GM18861 (cell line): ENCODE measurements at regions not wholly inside any gene's neighbourhood (a gene's known extent, or its start where the extent isn't known, plus 50 kb on each side); places are given as distances from the start of the nearest gene placed in this dataset.

Source experiments
- ATAC-seq: cut with Tn5 transposase; IDR thresholded peaks from one replicate; pipeline ENCODE4 v1.9.1; 2021; ENCODE audit not compliant: unreplicated experiment

- no peak for ATAC-seq
Measured at GRCh38 chr12:45548426-45548825, 181.1 kb upstream of the ARID2 start.

DNA sequence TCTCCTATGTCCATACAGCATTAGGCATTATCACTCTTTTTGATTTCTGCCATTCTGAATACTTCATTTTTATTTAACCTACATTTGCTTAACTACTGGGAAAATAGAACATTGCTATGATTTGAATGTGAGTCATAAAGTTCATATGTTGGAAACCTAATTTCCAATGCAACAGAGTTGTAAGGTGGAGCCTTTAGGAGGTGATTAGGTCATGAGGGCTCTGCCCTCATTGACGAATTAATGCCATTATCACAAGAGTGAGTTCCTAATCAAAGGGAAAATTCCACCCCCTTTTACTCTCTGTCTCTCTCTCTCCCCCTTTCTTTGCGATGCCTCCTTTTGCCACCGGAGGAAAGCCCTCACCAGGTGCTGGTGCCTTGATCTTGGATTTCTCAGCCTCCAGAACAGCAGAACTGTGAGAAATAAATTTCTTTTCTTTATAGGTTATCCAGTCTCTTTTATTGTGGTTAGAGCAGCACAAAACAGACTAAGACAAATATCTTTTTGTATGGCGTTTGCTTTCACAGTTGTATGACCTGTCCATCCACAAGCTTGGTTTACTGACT, 180.1 kb upstream of the ARID2 start:
- no peak for ATAC-seq

GRCh38 chr12:45553204-45553603, 176.3 kb upstream of the ARID2 start:
- no peak for ATAC-seq

- no peak for ATAC-seq
Measured at GRCh38 chr12:45557016-45557415, 172.5 kb upstream of the ARID2 start.

GRCh38 chr12:45558353-45558752, 171.2 kb upstream of the ARID2 start:
- ATAC-seq, result no peak

DNA sequence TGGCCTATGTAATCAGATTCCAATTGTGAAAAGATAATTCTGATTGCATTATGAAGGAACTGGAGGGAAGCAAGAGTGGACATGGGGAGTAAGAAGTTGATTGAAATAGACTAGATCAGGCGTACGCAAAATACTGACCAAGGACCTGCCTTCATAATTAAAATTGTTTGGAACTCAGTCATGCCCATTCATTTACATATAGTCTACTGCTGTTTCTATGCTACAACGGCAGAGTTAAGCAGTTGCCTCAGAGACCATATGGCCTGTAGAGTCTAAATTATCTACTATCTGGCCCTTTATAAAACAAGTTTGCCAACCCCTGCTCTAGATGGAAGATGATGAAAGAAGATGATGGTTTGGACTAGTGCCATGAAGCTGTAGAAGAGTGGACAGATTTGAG, 170.0 kb upstream of the ARID2 start:
- no peak for ATAC-seq

- ATAC-seq, result no peak
Measured at GRCh38 chr12:45560689-45561088, 168.8 kb upstream of the ARID2 start.

DNA sequence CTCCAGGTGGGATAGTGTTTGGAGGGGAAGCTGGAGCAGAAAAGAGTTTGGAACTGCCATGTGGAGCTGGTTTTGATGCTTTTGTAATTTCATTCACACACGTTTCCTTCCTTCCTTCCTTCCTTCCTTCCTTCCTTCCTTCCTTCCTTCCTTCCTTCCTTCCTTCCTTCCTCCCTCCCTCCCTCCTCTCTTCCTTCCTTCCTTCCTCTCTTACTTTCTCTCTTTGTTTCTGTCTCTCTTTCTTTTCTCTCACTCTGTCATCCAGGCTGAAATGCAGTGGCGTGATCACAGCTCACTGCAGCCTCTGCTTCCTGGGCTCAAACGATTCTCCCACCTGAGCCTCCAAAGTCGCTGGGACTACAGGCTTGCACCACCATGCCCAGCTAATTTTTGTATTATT, 168.0 kb upstream of the ARID2 start:
- ATAC-seq, result no peak

- ATAC-seq, result no peak
Measured at GRCh38 chr12:45565590-45565989, 163.9 kb upstream of the ARID2 start.

GRCh38 chr12:45566257-45566656, 163.2 kb upstream of the ARID2 start:
- no peak for ATAC-seq

GRCh38 chr12:45568808-45569207, 160.7 kb upstream of the ARID2 start:
- ATAC-seq, result no peak

GRCh38 chr12:45570501-45570900, 159.0 kb upstream of the ARID2 start:
- ATAC-seq, result no peak

DNA sequence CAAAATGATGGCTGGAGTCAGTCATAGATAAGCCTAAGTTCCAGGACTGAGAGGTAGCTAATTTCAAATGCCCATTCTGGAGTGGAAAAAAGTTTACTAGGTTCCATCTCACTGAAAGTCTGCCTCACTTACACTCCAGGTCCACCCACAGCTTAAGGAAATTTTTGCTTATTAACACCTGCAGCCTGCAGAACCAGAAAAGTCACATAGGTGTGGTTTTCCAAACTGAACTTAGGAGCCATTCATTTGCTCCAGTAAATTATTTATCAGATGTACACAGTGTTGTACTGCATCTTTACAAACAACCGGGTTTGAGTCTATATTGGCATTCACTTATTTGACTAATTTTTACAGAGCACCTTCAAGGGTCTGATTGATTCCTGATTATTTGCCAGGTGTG, 157.4 kb upstream of the ARID2 start:
- ATAC-seq, result no peak

- no peak for ATAC-seq
Measured at GRCh38 chr12:45575417-45575816, 154.1 kb upstream of the ARID2 start.

DNA sequence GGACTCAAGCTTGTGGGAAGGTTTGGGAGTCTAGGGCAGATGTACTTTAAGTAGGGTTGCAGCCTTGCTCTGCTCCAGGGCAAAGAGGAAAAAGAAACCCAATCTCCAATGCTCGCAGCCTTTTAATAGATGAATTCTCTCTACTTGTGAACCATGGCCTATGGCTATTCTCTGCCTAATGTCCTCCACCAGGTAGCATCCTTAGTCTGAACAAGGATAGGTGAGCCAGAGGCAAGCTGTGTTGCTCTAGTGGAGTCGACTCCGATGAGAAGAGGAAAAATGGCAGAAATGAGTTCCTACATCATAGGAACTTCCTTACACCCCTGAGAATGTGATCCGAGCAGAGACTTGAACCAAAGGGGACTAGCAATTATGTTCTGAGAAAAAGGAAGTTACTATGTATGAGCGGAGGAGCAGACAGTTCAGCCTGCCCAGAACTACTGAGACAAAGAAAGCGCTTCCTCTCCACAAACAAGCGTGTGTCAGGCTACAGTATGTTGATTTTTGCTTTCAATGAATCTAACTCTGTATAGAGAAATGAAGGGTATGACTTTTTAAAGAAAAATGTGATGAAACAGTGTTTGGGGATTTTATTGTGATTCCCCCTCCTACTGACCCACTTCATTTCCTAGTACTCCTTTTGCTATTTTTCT, 153.6 kb upstream of the ARID2 start:
- peak; percentile 80 for ATAC-seq

- peak; percentile 24 for ATAC-seq
Measured at GRCh38 chr12:45577844-45578399, 151.6 kb upstream of the ARID2 start.

GRCh38 chr12:45580356-45580969, 149.0 kb upstream of the ARID2 start:
- no peak for ATAC-seq

DNA sequence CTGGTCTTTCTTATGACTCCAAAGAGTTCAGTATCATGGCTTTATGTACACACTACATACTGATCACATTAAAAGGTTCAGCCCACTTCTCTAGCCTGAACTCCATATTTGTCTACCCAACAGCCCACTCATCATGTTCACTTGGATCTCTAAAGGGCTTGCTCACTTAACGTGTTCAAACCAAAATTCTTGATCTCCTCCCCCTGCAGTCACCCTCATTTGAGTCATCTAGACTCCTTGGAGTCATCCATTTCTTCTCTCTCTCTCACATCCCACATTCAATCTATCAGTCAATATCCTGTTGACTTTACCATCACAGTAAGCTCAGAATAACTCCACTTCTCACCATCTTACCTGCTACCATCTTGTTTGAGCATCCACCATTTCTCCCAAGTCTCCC, 148.4 kb upstream of the ARID2 start:
- ATAC-seq, result no peak

GRCh38 chr12:45582536-45582935, 147.0 kb upstream of the ARID2 start:
- ATAC-seq, result no peak

DNA sequence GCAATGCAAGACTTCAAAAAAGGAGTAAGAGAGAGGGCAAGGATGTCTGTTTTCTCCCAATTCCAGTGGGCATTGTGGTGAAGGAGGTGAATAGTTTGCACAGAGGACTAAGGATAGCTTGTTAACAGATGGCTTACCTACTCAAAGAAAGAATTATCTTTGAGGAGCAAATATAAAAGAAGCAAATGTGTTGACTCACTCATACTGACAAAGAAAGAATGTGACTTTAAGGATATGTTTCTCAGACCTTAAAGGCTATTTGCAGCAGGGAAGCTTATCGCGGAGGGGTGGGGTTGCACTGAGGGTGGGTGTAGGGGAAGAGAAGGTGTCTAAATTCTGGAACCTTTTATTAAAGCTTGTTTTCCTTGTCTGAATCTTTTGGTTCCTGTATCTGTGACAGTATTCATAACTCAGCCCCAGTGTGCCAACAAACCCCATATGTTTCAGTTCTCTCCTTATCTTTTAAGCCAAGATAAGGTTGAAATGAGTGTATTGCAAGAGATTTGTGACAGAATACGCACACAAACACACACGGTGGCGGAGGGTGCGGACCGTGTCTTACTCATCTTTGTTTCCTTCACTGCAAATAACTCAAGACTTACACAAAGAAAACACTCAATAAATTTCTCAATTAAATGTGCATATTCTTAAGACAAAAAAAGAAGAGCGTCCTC, 146.4 kb upstream of the ARID2 start:
- no peak for ATAC-seq

- no peak for ATAC-seq
Measured at GRCh38 chr12:45584336-45584735, 145.2 kb upstream of the ARID2 start.
